ENCODE measurements at regions not wholly inside any gene's neighbourhood (a gene's known extent, or its start where the extent isn't known, plus 50 kb on each side); places are given as distances from the start of the nearest gene placed in this dataset.

- peaks cover 0 to 3% of the 10 kb centered on the region in 2 donors for H3K4me1 Mint-ChIP-seq (ENCODE audit: low read depth in 2 of 2)
- ATAC-seq (no peak), DNase-seq (ENCODE audit: low spot score) (no peak)
- H3K36me3 Mint-ChIP-seq, result no peaks in the 10 kb centered on the region
- H3K27ac Mint-ChIP-seq, result no peak overlapping the region
- H3K4me3 Mint-ChIP-seq, result no peak overlapping the region
- H3K9me3 Mint-ChIP-seq, result no peaks in the 10 kb centered on the region
- peaks cover 0 to 8% of the 10 kb centered on the region in 2 donors for H3K27me3 Mint-ChIP-seq
Observed at GRCh38 chr20:40805592-40805991, 116.6 kb upstream of the MAFB start.

GRCh38 chr20:40806929-40807820 lies 118.1 kb upstream of the MAFB start:
- H3K27ac Mint-ChIP-seq, result no peak overlapping the region

GRCh38 chr20:40807821-40808170 lies 118.8 kb upstream of the MAFB start:
- no peak for DNase-seq (ENCODE audit: low spot score)
- Mint-ChIP-seq H3K27me3 (peaks cover 0 to 7% of the 10 kb centered on the region in 2 donors), H3K4me1 (ENCODE audit: low read depth in 2 of 2) (peaks cover 0 to 3% of the 10 kb centered on the region in 2 donors), H3K9me3 (no peaks in the 10 kb centered on the region), H3K4me3 (no peak overlapping the region), H3K27ac (no peak overlapping the region), H3K36me3 (no peaks in the 10 kb centered on the region)
- no peak for ATAC-seq

More at GRCh38 chr20:40806929-40807820, 118.1 kb upstream of the MAFB start:
- no peak for DNase-seq (ENCODE audit: low spot score)
- Mint-ChIP-seq H3K4me1 (ENCODE audit: low read depth in 2 of 2) (peaks cover 0 to 3% of the 10 kb centered on the region in 2 donors), H3K27me3 (peaks cover 0 to 8% of the 10 kb centered on the region in 2 donors), H3K4me3 (no peak overlapping the region), H3K9me3 (no peaks in the 10 kb centered on the region), H3K36me3 (no peaks in the 10 kb centered on the region)
- no peak for ATAC-seq

GRCh38 chr20:40808936-40809335 lies 119.9 kb upstream of the MAFB start:
- Mint-ChIP-seq H3K27me3 (peaks cover 0 to 8% of the 10 kb centered on the region in 2 donors), H3K4me3 (no peak overlapping the region), H3K9me3 (no peaks in the 10 kb centered on the region)

GRCh38 chr20:40809361-40809760 lies 120.3 kb upstream of the MAFB start:
- no peaks in the 10 kb centered on the region for H3K36me3 Mint-ChIP-seq
- DNase-seq (ENCODE audit: low spot score) (no peak), ATAC-seq (no peak)
- no peak overlapping the region for H3K4me3 Mint-ChIP-seq
- peaks cover 0 to 8% of the 10 kb centered on the region in 2 donors for H3K27me3 Mint-ChIP-seq
- H3K27ac Mint-ChIP-seq, result no peak overlapping the region
- no peaks in the 10 kb centered on the region for H3K9me3 Mint-ChIP-seq
- peaks cover 0 to 3% of the 10 kb centered on the region in 2 donors for H3K4me1 Mint-ChIP-seq (ENCODE audit: low read depth in 2 of 2)

More at GRCh38 chr20:40808936-40809335, 119.9 kb upstream of the MAFB start:
- Mint-ChIP-seq H3K4me1 (ENCODE audit: low read depth in 2 of 2) (peaks cover 0 to 3% of the 10 kb centered on the region in 2 donors), H3K36me3 (no peaks in the 10 kb centered on the region), H3K27ac (no peak overlapping the region)
- DNase-seq (ENCODE audit: low spot score) (no peak), ATAC-seq (no peak)

GRCh38 chr20:40810332-40811000 lies 121.4 kb upstream of the MAFB start:
- H3K27ac Mint-ChIP-seq, result no peak overlapping the region

GRCh38 chr20:40811004-40811403 lies 122.0 kb upstream of the MAFB start:
- H3K4me3 Mint-ChIP-seq, result no peak overlapping the region
- ATAC-seq, result no peak
- no peak for DNase-seq (ENCODE audit: low spot score)
- no peaks in the 10 kb centered on the region for H3K36me3 Mint-ChIP-seq
- H3K27ac Mint-ChIP-seq, result no peak overlapping the region
- H3K4me1 Mint-ChIP-seq (ENCODE audit: low read depth in 2 of 2), result no peaks in the 10 kb centered on the region
- peaks cover 0 to 3% of the 10 kb centered on the region in 2 donors for H3K27me3 Mint-ChIP-seq
- no peaks in the 10 kb centered on the region for H3K9me3 Mint-ChIP-seq

More at GRCh38 chr20:40810332-40811000, 121.4 kb upstream of the MAFB start:
- peaks cover 0 to 7% of the 10 kb centered on the region in 2 donors for H3K27me3 Mint-ChIP-seq
- H3K4me1 Mint-ChIP-seq (ENCODE audit: low read depth in 2 of 2), result peaks cover 0 to 3% of the 10 kb centered on the region in 2 donors
- H3K36me3 Mint-ChIP-seq, result no peaks in the 10 kb centered on the region
- DNase-seq (ENCODE audit: low spot score) (no peak), ATAC-seq (no peak)
- no peaks in the 10 kb centered on the region for H3K9me3 Mint-ChIP-seq
- H3K4me3 Mint-ChIP-seq, result no peak overlapping the region

- no peak for DNase-seq (ENCODE audit: low spot score)
- H3K27me3 Mint-ChIP-seq, result peaks cover 0 to 3% of the 10 kb centered on the region in 2 donors
- H3K4me3 Mint-ChIP-seq, result no peak overlapping the region
- H3K4me1 Mint-ChIP-seq (ENCODE audit: low read depth in 2 of 2), result no peaks in the 10 kb centered on the region
- H3K36me3 Mint-ChIP-seq, result no peaks in the 10 kb centered on the region
- no peak for ATAC-seq
- H3K9me3 Mint-ChIP-seq, result no peaks in the 10 kb centered on the region
- no peak overlapping the region for H3K27ac Mint-ChIP-seq
Observed at GRCh38 chr20:40811660-40812414, 122.8 kb upstream of the MAFB start.

- Mint-ChIP-seq H3K36me3 (no peaks in the 10 kb centered on the region), H3K27ac (no peak overlapping the region), H3K4me1 (ENCODE audit: low read depth in 2 of 2) (no peaks in the 10 kb centered on the region), H3K4me3 (no peak overlapping the region), H3K9me3 (no peaks in the 10 kb centered on the region), H3K27me3 (peaks cover 0 to 3% of the 10 kb centered on the region in 2 donors)
- DNase-seq (ENCODE audit: low spot score) (no peak), ATAC-seq (no peak)
Observed at GRCh38 chr20:40812415-40812925, 123.4 kb upstream of the MAFB start.

GRCh38 chr20:40813029-40813431 lies 124.0 kb upstream of the MAFB start:
- Mint-ChIP-seq H3K27ac (no peak overlapping the region), H3K36me3 (no peaks in the 10 kb centered on the region), H3K27me3 (peaks cover 0 to 3% of the 10 kb centered on the region in 2 donors), H3K4me3 (no peak overlapping the region), H3K9me3 (no peaks in the 10 kb centered on the region), H3K4me1 (ENCODE audit: low read depth in 2 of 2) (no peaks in the 10 kb centered on the region)
- no peak for DNase-seq (ENCODE audit: low spot score)
- no peak for ATAC-seq

- no peaks in the 10 kb centered on the region for H3K36me3 Mint-ChIP-seq
- ATAC-seq (no peak), DNase-seq (ENCODE audit: low spot score) (no peak)
- peaks cover 0 to 3% of the 10 kb centered on the region in 2 donors for H3K27me3 Mint-ChIP-seq
- H3K4me1 Mint-ChIP-seq (ENCODE audit: low read depth in 2 of 2), result no peaks in the 10 kb centered on the region
- no peak overlapping the region for H3K4me3 Mint-ChIP-seq
- no peak overlapping the region for H3K27ac Mint-ChIP-seq
- peaks cover 5% of the 10 kb centered on the region for H3K9me3 Mint-ChIP-seq
Observed at GRCh38 chr20:40813708-40814630, 124.9 kb upstream of the MAFB start.

- Mint-ChIP-seq H3K27me3 (peaks cover 0 to 3% of the 10 kb centered on the region in 2 donors), H3K9me3 (peaks cover 5% of the 10 kb centered on the region), H3K27ac (no peak overlapping the region), H3K4me3 (no peak overlapping the region), H3K4me1 (ENCODE audit: low read depth in 2 of 2) (no peaks in the 10 kb centered on the region), H3K36me3 (no peaks in the 10 kb centered on the region)
- DNase-seq (ENCODE audit: low spot score) (no peak), ATAC-seq (no peak)
Observed at GRCh38 chr20:40814631-40814960, 125.6 kb upstream of the MAFB start.

Data from natural killer cell treated with Interleukin-12 subunit alpha and Interleukin-12 subunit beta and Interleukin-15 and Interleukin-18, amount 100 ng/mL, for 72 hours (primary cell).